SK-N-SH (cell line): ENCODE measurements at regions not wholly inside any gene's neighbourhood (a gene's known extent, or its start where the extent isn't known, plus 50 kb on each side); places are given as distances from the start of the nearest gene placed in this dataset.

Experiments used
- CTCF ChIA-PET: fragments of 300-600, 350-600 bp; formaldehyde crosslinking; extraction: SDS; loops from one replicate; lab custom pipeline; 2021; lab: Yijun Ruan, JAX
- POLR2A ChIA-PET: fragments of 350-600 bp; sonication (Branson Sonifier 250); formaldehyde crosslinking; extraction: SDS; loops from one replicate; lab custom pipeline; 2020; ENCODE audit warnings: antibody characterized with exemption, inconsistent platforms; lab: Yijun Ruan, JAX
- DNase-seq: peaks from one replicate; pipeline ENCODE4 v3.0.0; 2012
- H2AFZ ChIP-seq: fragments of 200-600 bp; sonication (generic); 2 replicates; pipeline ENCODE4 v1.8.1; 2016; ENCODE audit warnings: antibody characterized with exemption, mild to moderate bottlenecking, low read depth
- H3F3A ChIP-seq: fragments of 200-600 bp; sonication (generic); replicated peaks from 2 replicates; pipeline ENCODE3; 2016; ENCODE audit warnings: antibody characterized with exemption, mild to moderate bottlenecking; ENCODE audit not compliant: insufficient read depth
- H3K27ac ChIP-seq, 2 experiments: fragments of 200-500 bp in 1 of 2; fragments of 200-600 bp in 1 of 2; sonication (Bioruptor generic) in 1 of 2; sonication (generic), shearing (Covaris generic) in 1 of 2; 2 replicates each; pipeline versions ENCODE4 v1.5.1 to v1.6.1; 2014 to 2016; ENCODE audit warnings: low read depth in 2 of 2, inconsistent platforms in 1 of 2, low read length in 1 of 2, mild to moderate bottlenecking in 1 of 2, mixed read lengths in 1 of 2
- H3K27me3 ChIP-seq: fragments of 200-600 bp; sonication (generic), shearing (Covaris generic); 2 replicates; pipeline ENCODE4 v1.6.1; 2016; ENCODE audit warnings: mixed run types; ENCODE audit not compliant: insufficient read depth
- H3K36me3 ChIP-seq, 2 experiments: fragments of 200-500 bp in 1 of 2; fragments of 200-600 bp in 1 of 2; sonication (Bioruptor generic) in 1 of 2; sonication (generic) in 1 of 2; replicated peaks in 1 of 2; 2 replicates each; pipeline versions ENCODE3 to v1.5.1; 2014 to 2016; ENCODE audit warnings: low read length in 1 of 2, mild to moderate bottlenecking in 1 of 2; ENCODE audit not compliant: insufficient read depth in 2 of 2, control insufficient read depth in 1 of 2
- H3K4me1 ChIP-seq, 2 experiments: fragments of 200-500 bp in 1 of 2; fragments of 200-600 bp in 1 of 2; sonication (Bioruptor generic) in 1 of 2; sonication (generic), shearing (Covaris generic) in 1 of 2; 2 replicates each; pipeline versions ENCODE4 v1.5.1 to v1.6.1; 2014 to 2016; ENCODE audit warnings: low read depth in 1 of 2, low read length in 1 of 2, mixed run types in 1 of 2; ENCODE audit not compliant: insufficient read depth in 2 of 2, control insufficient read depth in 1 of 2
- H3K4me2 ChIP-seq: fragments of 200-600 bp; sonication (generic), shearing (Covaris generic); 2 replicates; pipeline ENCODE4 v1.6.1; 2017; ENCODE audit warnings: mixed run types
- H3K4me3 ChIP-seq, 2 experiments: fragments of 200-500 bp in 1 of 2; fragments of 200-600 bp in 1 of 2; sonication (Bioruptor generic) in 1 of 2; sonication (generic), shearing (Covaris generic) in 1 of 2; 2 replicates each; pipeline versions ENCODE4 v1.5.1 to v1.8.1; 2014 to 2016; ENCODE audit warnings: low read depth in 2 of 2, inconsistent platforms in 1 of 2, low read length in 1 of 2, mild to moderate bottlenecking in 1 of 2, mixed read lengths in 1 of 2, moderate library complexity in 1 of 2
- H3K79me2 ChIP-seq: fragments of 200-600 bp; sonication (generic); 2 replicates; pipeline ENCODE4 v1.8.1; 2017; ENCODE audit warnings: mild to moderate bottlenecking; ENCODE audit not compliant: insufficient read depth
- H3K9ac ChIP-seq: fragments of 200-600 bp; sonication (generic); 2 replicates; pipeline ENCODE4 v1.6.1; 2017; ENCODE audit warnings: mixed run types
- H3K9me2 ChIP-seq: fragments of 200-600 bp; sonication (generic); 2 replicates; pipeline ENCODE4 v1.6.1; 2017; ENCODE audit warnings: mixed run types
- H3K9me3 ChIP-seq: fragments of 200-600 bp; sonication (generic); 2 replicates; pipeline ENCODE4 v1.6.1; 2017; ENCODE audit warnings: mixed run types, mild to moderate bottlenecking, moderate library complexity
- H4K20me1 ChIP-seq: fragments of 200-600 bp; sonication (generic); 2 replicates; pipeline ENCODE4 v1.6.1; 2017; ENCODE audit warnings: mild to moderate bottlenecking, mixed run types; ENCODE audit not compliant: insufficient read depth
- EP300 ChIP-seq, 2 experiments: IDR thresholded peaks; 2 replicates each; pipeline versions ENCODE4 v1.4.0 to v1.6.1; 2012; ENCODE audit warnings: borderline replicate concordance in 1 of 2, low read depth in 1 of 2, low read length in 1 of 2
- FOSL2 ChIP-seq: IDR thresholded peaks from 2 replicates; pipeline ENCODE4 v1.4.0; 2012; ENCODE audit warnings: low read depth, mild to moderate bottlenecking, moderate library complexity, borderline replicate concordance
- FOXJ3 ChIP-seq: sonication (generic); formaldehyde crosslinking; IDR thresholded peaks from 2 replicates; pipeline ENCODE4 v1.5.1; 2020; ENCODE audit warnings: mild to moderate bottlenecking, missing genetic modification reagents
- MXI1 ChIP-seq: IDR thresholded peaks from 2 replicates; pipeline ENCODE4 v1.6.1; 2012; ENCODE audit warnings: mild to moderate bottlenecking, low read depth, low read length, improper control_type of control experiment
- NFIC ChIP-seq: IDR thresholded peaks from 2 replicates; pipeline ENCODE4 v1.4.0; 2012; ENCODE audit warnings: borderline replicate concordance
- POLR2AphosphoS5 ChIP-seq: IDR thresholded peaks from 2 replicates; pipeline ENCODE4 v1.6.1; 2012; ENCODE audit warnings: low read depth, low read length
- RAD21 ChIP-seq: IDR thresholded peaks from 2 replicates; pipeline ENCODE4 v1.6.1; 2012; ENCODE audit warnings: mild to moderate bottlenecking, low read length
- RCOR1 ChIP-seq: fragments of 150-350 bp; IDR thresholded peaks from 2 replicates; pipeline ENCODE4 v1.6.1; 2017; ENCODE audit warnings: antibody characterized with exemption, low read length
- SIN3A ChIP-seq: IDR thresholded peaks from 2 replicates; pipeline ENCODE4 v1.6.1; 2012; ENCODE audit warnings: low read depth, mild to moderate bottlenecking, low read length, moderate library complexity, borderline replicate concordance
- TCF12 ChIP-seq: IDR thresholded peaks from 2 replicates; pipeline ENCODE4 v1.4.0; 2012
- YY1 ChIP-seq: IDR thresholded peaks from 2 replicates; pipeline ENCODE4 v1.4.0; 2012; ENCODE audit warnings: low read depth, mild to moderate bottlenecking
- WGBS: methylation state at CpG from one replicate; pipeline ENCODE4 v1.1.6; 2017; ENCODE audit warnings: low lambda C conversion rate; 5-methylcytosine and 5-hydroxymethylcytosine counted together
- TF ChIP-seq, protein P1 (sequence below): IDR thresholded peaks from 2 replicates; pipeline ENCODE4 v1.6.1; 2012; ENCODE audit warnings: mild to moderate bottlenecking, low read depth, low read length, moderate library complexity
- TF ChIP-seq, protein P2 (sequence below): IDR thresholded peaks from 2 replicates; pipeline ENCODE4 v1.4.0; 2012; ENCODE audit warnings: low read depth
- TF ChIP-seq, protein P3 (sequence below): IDR thresholded peaks from 2 replicates; pipeline ENCODE4 v1.4.0; 2012; ENCODE audit warnings: low read depth, borderline replicate concordance

DNA sequence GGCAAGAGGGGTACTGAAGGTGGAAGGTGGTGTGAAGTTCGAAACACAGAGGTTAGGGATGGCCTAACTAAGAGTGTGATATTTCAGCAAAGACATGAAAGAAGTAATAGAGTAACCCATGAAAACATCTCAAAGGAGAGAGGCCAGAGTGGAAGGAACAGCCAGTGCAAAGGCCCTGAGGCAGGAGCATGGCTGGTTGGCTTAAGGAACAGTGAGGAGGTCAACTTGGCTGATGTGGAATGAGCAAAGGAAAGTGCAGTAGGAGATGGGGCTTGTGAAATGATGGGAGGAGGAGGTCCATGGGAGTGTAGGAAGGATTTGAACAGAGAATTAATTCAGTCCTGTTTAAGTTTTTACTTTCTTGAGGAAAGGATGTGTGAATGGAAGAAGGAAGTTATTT, 178.3 kb upstream of the ZNF608 start:
- no peak for TF ChIP-seq POLR2AphosphoS5
- TF ChIP-seq FOXJ3 (CRISPR knock-in tag): no peak
- TF ChIP-seq TCF12: no peak
- TF ChIP-seq SIN3A: no peak
- TF ChIP-seq, protein P1, sequence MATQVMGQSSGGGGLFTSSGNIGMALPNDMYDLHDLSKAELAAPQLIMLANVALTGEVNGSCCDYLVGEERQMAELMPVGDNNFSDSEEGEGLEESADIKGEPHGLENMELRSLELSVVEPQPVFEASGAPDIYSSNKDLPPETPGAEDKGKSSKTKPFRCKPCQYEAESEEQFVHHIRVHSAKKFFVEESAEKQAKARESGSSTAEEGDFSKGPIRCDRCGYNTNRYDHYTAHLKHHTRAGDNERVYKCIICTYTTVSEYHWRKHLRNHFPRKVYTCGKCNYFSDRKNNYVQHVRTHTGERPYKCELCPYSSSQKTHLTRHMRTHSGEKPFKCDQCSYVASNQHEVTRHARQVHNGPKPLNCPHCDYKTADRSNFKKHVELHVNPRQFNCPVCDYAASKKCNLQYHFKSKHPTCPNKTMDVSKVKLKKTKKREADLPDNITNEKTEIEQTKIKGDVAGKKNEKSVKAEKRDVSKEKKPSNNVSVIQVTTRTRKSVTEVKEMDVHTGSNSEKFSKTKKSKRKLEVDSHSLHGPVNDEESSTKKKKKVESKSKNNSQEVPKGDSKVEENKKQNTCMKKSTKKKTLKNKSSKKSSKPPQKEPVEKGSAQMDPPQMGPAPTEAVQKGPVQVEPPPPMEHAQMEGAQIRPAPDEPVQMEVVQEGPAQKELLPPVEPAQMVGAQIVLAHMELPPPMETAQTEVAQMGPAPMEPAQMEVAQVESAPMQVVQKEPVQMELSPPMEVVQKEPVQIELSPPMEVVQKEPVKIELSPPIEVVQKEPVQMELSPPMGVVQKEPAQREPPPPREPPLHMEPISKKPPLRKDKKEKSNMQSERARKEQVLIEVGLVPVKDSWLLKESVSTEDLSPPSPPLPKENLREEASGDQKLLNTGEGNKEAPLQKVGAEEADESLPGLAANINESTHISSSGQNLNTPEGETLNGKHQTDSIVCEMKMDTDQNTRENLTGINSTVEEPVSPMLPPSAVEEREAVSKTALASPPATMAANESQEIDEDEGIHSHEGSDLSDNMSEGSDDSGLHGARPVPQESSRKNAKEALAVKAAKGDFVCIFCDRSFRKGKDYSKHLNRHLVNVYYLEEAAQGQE: no peak
- no peak for TF ChIP-seq RCOR1
- TF ChIP-seq MXI1: no peak
- TF ChIP-seq FOSL2: no peak
- TF ChIP-seq RAD21: no peak
- no peak for TF ChIP-seq YY1
- TF ChIP-seq EP300 (IDR thresholded peaks at IDR 0.05; ENCODE audit: borderline replicate concordance in 1 of 2, low read depth in 1 of 2, low read length in 1 of 2): no peak
- TF ChIP-seq, protein P2, sequence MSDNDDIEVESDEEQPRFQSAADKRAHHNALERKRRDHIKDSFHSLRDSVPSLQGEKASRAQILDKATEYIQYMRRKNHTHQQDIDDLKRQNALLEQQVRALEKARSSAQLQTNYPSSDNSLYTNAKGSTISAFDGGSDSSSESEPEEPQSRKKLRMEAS: no peak
- TF ChIP-seq, protein P3, sequence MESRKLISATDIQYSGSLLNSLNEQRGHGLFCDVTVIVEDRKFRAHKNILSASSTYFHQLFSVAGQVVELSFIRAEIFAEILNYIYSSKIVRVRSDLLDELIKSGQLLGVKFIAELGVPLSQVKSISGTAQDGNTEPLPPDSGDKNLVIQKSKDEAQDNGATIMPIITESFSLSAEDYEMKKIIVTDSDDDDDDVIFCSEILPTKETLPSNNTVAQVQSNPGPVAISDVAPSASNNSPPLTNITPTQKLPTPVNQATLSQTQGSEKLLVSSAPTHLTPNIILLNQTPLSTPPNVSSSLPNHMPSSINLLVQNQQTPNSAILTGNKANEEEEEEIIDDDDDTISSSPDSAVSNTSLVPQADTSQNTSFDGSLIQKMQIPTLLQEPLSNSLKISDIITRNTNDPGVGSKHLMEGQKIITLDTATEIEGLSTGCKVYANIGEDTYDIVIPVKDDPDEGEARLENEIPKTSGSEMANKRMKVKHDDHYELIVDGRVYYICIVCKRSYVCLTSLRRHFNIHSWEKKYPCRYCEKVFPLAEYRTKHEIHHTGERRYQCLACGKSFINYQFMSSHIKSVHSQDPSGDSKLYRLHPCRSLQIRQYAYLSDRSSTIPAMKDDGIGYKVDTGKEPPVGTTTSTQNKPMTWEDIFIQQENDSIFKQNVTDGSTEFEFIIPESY: no peak
- TF ChIP-seq NFIC: no peak
- CTCF ChIA-PET: no interaction called here
- Histone ChIP-seq H3K4me1 (no peaks in the 10 kb centered on the region), H3K27ac (no peak overlapping the region), H2AFZ (no peak overlapping the region), H3K4me3 (no peak overlapping the region), H3K36me3 (no peaks in the 10 kb centered on the region), H3K4me2 (no peak overlapping the region), H3K79me2 (no peaks in the 10 kb centered on the region), H3K9me2 (no peaks in the 10 kb centered on the region), H4K20me1 (no peaks in the 10 kb centered on the region), H3K9ac (no peak overlapping the region), H3K27me3 (no peaks in the 10 kb centered on the region), H3F3A (no peaks in the 10 kb centered on the region), H3K9me3 (no peaks in the 10 kb centered on the region)
- POLR2A ChIA-PET: no interaction called here
- WGBS: 91% methylated on average over 1 of the region's 1 CpG
- DNase-seq: no peak
